WTC11 (cell line): ENCODE measurements at regions not wholly inside any gene's neighbourhood (a gene's known extent, or its start where the extent isn't known, plus 50 kb on each side); places are given as distances from the start of the nearest gene placed in this dataset.

Experiments used
- ATAC-seq: fragments of 200-7000 bp; cut with Tn5 transposase; 2 replicates; pipeline ENCODE4 v1.10.0; 2021; ENCODE audit warnings: mild to moderate bottlenecking, moderate library complexity
- CTCF ChIA-PET: fragments of 300-600 bp; sonication (Branson Sonifier 250); formaldehyde crosslinking; loops from one replicate; lab custom pipeline; 2021; ENCODE audit warnings: antibody characterized with exemption; lab: Charles Lee
- POLR2A ChIA-PET: fragments of 350-600 bp; sonication (Branson Sonifier 250); formaldehyde crosslinking; loops from one replicate; lab custom pipeline; 2021; ENCODE audit warnings: antibody characterized with exemption; lab: Charles Lee
- DNase-seq: peaks from one replicate; pipeline ENCODE4 v3.0.0; 2021; ENCODE audit warnings: low spot score
- H3K27ac Mint-ChIP-seq: 2 replicates; pipeline ENCODE4 v1.8.0; 2021; ENCODE audit warnings: mixed read lengths
- H3K27me3 Mint-ChIP-seq: 2 replicates; pipeline ENCODE4 v1.8.0; 2021; ENCODE audit warnings: low read depth, mild to moderate bottlenecking, moderate library complexity, mixed read lengths
- H3K36me3 Mint-ChIP-seq: 2 replicates; pipeline ENCODE4 v1.8.0; 2021; ENCODE audit warnings: mixed read lengths
- H3K4me1 Mint-ChIP-seq: 2 replicates; pipeline ENCODE4 v1.8.0; 2022; ENCODE audit warnings: mixed read lengths
- H3K4me3 Mint-ChIP-seq: 2 replicates; pipeline ENCODE4 v1.8.0; 2021; ENCODE audit warnings: mild to moderate bottlenecking, moderate library complexity, mixed read lengths
- H3K9me3 Mint-ChIP-seq: 2 replicates; pipeline ENCODE4 v1.8.0; 2021; ENCODE audit warnings: mixed read lengths
- AR ChIP-seq: fragments of 250-450 bp; sonication (Bioruptor Pico); IDR thresholded peaks from 2 replicates; pipeline ENCODE4 v1.9.0; 2021; ENCODE audit warnings: mild to moderate bottlenecking
- ATF6 ChIP-seq: sonication (generic); formaldehyde crosslinking; IDR thresholded peaks from 2 replicates; pipeline ENCODE4 v1.8.1; 2023; ENCODE audit warnings: mild to moderate bottlenecking, missing genetic modification reagents
- CREB1 ChIP-seq: sonication (generic); formaldehyde crosslinking; IDR thresholded peaks from 2 replicates; pipeline ENCODE4 v1.8.0; 2023; ENCODE audit warnings: mild to moderate bottlenecking, missing genetic modification reagents
- E2F4 ChIP-seq: sonication (generic); formaldehyde crosslinking; IDR thresholded peaks from 2 replicates; pipeline ENCODE4 v1.8.1; 2022; ENCODE audit warnings: low read depth, mild to moderate bottlenecking, moderate library complexity, missing genetic modification reagents, borderline replicate concordance
- E2F5 ChIP-seq: sonication (generic); formaldehyde crosslinking; IDR thresholded peaks from 2 replicates; pipeline ENCODE4 v1.8.1; 2022; ENCODE audit warnings: mild to moderate bottlenecking, moderate library complexity, missing genetic modification reagents
- EMX1 ChIP-seq: fragments of 250-450 bp; sonication (Bioruptor Pico); IDR thresholded peaks from 2 replicates; pipeline ENCODE4 v1.8.0; 2021; ENCODE audit warnings: mild to moderate bottlenecking
- HMGA2 ChIP-seq: fragments of 250-450 bp; sonication (Bioruptor Pico); IDR thresholded peaks from 2 replicates; pipeline ENCODE4 v1.4.0; 2021; ENCODE audit warnings: mild to moderate bottlenecking, moderate library complexity
- MAX ChIP-seq: sonication (generic); formaldehyde crosslinking; IDR thresholded peaks from 2 replicates; pipeline ENCODE4 v1.8.0; 2022; ENCODE audit warnings: mild to moderate bottlenecking, missing genetic modification reagents
- NR1H2 ChIP-seq: sonication (generic); formaldehyde crosslinking; IDR thresholded peaks from 2 replicates; pipeline ENCODE4 v1.9.0; 2021; ENCODE audit warnings: mild to moderate bottlenecking, moderate library complexity, missing genetic modification reagents
- PRDM15 ChIP-seq: sonication (generic); formaldehyde crosslinking; IDR thresholded peaks from 2 replicates; pipeline ENCODE4 v1.8.0; 2022; ENCODE audit warnings: missing genetic modification reagents
- SMAD4 ChIP-seq: sonication (generic); formaldehyde crosslinking; IDR thresholded peaks from 2 replicates; pipeline ENCODE4 v1.8.0; 2022; ENCODE audit warnings: mild to moderate bottlenecking, missing genetic modification reagents
- SP1 ChIP-seq: sonication (generic); formaldehyde crosslinking; conservative IDR thresholded peaks from 2 replicates; pipeline ENCODE4 v1.8.1; 2022; ENCODE audit warnings: missing genetic modification reagents
- USF2 ChIP-seq: sonication (generic); formaldehyde crosslinking; IDR thresholded peaks from 2 replicates; pipeline ENCODE4 v1.8.1; 2023; ENCODE audit warnings: mild to moderate bottlenecking, missing genetic modification reagents, moderate library complexity
- ZNF219 ChIP-seq: sonication (generic); formaldehyde crosslinking; IDR thresholded peaks from 2 replicates; pipeline ENCODE4 v1.8.0; 2023; ENCODE audit warnings: missing genetic modification reagents, mild to moderate bottlenecking, borderline replicate concordance
- ZNF671 ChIP-seq: fragments of 250-450 bp; sonication (Bioruptor Pico); IDR thresholded peaks from 2 replicates; pipeline ENCODE4 v1.8.0; 2021; ENCODE audit warnings: mild to moderate bottlenecking

- TF ChIP-seq AR (CRISPR knock-in tag) (no peak), PRDM15 (no peak), USF2 (CRISPR knock-in tag) (no peak), NR1H2 (CRISPR knock-in tag) (no peak), EMX1 (no peak), HMGA2 (CRISPR knock-in tag) (no peak)
These were observed 338.7 kb upstream of the MAOA start (continued) for GRCh38 chrX:43317378-43317777.

- no peak overlapping the region for H3K4me3 Mint-ChIP-seq
- no peak for TF ChIP-seq ZNF219
- no peak for TF ChIP-seq NR1H2 (CRISPR knock-in tag)
- no peak for TF ChIP-seq MAX (CRISPR knock-in tag)
- TF ChIP-seq SMAD4 (CRISPR knock-in tag) = no peak
- no peak for TF ChIP-seq CREB1
- no peak for TF ChIP-seq ATF6 (CRISPR knock-in tag)
- no peak for TF ChIP-seq ZNF671 (CRISPR knock-in tag)
- no peak for TF ChIP-seq E2F5 (CRISPR knock-in tag)
- no peak for TF ChIP-seq SP1 (CRISPR knock-in tag)
- no peak for TF ChIP-seq E2F4 (CRISPR knock-in tag)
- TF ChIP-seq, all 79 proteins: peak for 0
- H3K27ac Mint-ChIP-seq = no peak overlapping the region
- DNase-seq (no peak), ATAC-seq (no peak)
- peaks cover 61% of the 10 kb centered on the region for H3K36me3 Mint-ChIP-seq
- H3K27me3 Mint-ChIP-seq = no peaks in the 10 kb centered on the region
- no peaks in the 10 kb centered on the region for H3K4me1 Mint-ChIP-seq
- ChIA-PET CTCF (no interaction called here), POLR2A (no interaction called here)
- H3K9me3 Mint-ChIP-seq = peaks cover 60% of the 10 kb centered on the region
These were observed 327.6 kb upstream of the MAOA start for GRCh38 chrX:43328358-43328946.
